ENCODE measurements at regions not wholly inside any gene's neighbourhood (a gene's known extent, or its start where the extent isn't known, plus 50 kb on each side); places are given as distances from the start of the nearest gene placed in this dataset.

DNA sequence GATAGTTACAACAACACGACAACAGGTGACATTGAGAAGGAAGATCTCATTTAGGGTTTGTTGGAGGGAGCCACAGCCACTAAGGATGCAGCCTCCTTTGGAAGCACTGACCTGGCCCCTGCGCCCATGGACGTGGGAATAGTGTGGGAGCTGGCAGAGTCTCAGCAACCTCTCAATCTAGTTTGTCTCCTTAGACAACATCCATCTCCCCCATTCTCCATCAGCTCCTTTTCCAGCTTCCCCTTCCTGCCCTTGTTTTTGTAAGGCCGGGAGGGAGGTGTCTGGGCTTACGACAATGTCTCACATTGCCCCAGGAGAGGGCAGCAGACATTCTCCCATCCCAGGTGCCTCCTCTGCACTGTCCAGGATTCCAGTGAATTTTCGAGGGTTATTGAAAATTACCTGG is 170.2 kb upstream of the PZP start:
- TF ChIP-seq, protein P1, sequence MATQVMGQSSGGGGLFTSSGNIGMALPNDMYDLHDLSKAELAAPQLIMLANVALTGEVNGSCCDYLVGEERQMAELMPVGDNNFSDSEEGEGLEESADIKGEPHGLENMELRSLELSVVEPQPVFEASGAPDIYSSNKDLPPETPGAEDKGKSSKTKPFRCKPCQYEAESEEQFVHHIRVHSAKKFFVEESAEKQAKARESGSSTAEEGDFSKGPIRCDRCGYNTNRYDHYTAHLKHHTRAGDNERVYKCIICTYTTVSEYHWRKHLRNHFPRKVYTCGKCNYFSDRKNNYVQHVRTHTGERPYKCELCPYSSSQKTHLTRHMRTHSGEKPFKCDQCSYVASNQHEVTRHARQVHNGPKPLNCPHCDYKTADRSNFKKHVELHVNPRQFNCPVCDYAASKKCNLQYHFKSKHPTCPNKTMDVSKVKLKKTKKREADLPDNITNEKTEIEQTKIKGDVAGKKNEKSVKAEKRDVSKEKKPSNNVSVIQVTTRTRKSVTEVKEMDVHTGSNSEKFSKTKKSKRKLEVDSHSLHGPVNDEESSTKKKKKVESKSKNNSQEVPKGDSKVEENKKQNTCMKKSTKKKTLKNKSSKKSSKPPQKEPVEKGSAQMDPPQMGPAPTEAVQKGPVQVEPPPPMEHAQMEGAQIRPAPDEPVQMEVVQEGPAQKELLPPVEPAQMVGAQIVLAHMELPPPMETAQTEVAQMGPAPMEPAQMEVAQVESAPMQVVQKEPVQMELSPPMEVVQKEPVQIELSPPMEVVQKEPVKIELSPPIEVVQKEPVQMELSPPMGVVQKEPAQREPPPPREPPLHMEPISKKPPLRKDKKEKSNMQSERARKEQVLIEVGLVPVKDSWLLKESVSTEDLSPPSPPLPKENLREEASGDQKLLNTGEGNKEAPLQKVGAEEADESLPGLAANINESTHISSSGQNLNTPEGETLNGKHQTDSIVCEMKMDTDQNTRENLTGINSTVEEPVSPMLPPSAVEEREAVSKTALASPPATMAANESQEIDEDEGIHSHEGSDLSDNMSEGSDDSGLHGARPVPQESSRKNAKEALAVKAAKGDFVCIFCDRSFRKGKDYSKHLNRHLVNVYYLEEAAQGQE (IDR thresholded peaks at IDR 0.05; ENCODE audit: insufficient replicate concordance, low read depth), result no peak
- TF ChIP-seq, protein P2, sequence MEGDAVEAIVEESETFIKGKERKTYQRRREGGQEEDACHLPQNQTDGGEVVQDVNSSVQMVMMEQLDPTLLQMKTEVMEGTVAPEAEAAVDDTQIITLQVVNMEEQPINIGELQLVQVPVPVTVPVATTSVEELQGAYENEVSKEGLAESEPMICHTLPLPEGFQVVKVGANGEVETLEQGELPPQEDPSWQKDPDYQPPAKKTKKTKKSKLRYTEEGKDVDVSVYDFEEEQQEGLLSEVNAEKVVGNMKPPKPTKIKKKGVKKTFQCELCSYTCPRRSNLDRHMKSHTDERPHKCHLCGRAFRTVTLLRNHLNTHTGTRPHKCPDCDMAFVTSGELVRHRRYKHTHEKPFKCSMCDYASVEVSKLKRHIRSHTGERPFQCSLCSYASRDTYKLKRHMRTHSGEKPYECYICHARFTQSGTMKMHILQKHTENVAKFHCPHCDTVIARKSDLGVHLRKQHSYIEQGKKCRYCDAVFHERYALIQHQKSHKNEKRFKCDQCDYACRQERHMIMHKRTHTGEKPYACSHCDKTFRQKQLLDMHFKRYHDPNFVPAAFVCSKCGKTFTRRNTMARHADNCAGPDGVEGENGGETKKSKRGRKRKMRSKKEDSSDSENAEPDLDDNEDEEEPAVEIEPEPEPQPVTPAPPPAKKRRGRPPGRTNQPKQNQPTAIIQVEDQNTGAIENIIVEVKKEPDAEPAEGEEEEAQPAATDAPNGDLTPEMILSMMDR (IDR thresholded peaks at IDR 0.05; ENCODE audit: insufficient read depth, low read length), result no peak

All from HL-60 (cell line).